ENCODE measurements at regions not wholly inside any gene's neighbourhood (a gene's known extent, or its start where the extent isn't known, plus 50 kb on each side); places are given as distances from the start of the nearest gene placed in this dataset.
A peak's percentile ranks its signal among the peaks of the same experiment; 100 is the strongest.

- no peak for DNase-seq (ENCODE audit: low spot score)
- no peak overlapping the region for H3K27ac Mint-ChIP-seq
- H3K4me3 Mint-ChIP-seq: no peak overlapping the region
- no peaks in the 10 kb centered on the region for H3K36me3 Mint-ChIP-seq
- H3K9me3 Mint-ChIP-seq: no peaks in the 10 kb centered on the region
- H3K27me3 Mint-ChIP-seq: peaks cover 18 to 29% of the 10 kb centered on the region in 2 donors
- ATAC-seq: no peak
- no peaks in the 10 kb centered on the region for H3K4me1 Mint-ChIP-seq (ENCODE audit: low read depth in 2 of 2)
Measured at GRCh38 chr16:80296034-80296433, 244.8 kb upstream of the DYNLRB2 start.

GRCh38 chr16:80294172-80294571 is 246.6 kb upstream of the DYNLRB2 start:
- no peaks in the 10 kb centered on the region for H3K36me3 Mint-ChIP-seq
- DNase-seq (ENCODE audit: low spot score): no peak
- peaks cover 21 to 29% of the 10 kb centered on the region in 2 donors for H3K27me3 Mint-ChIP-seq
- H3K9me3 Mint-ChIP-seq: no peaks in the 10 kb centered on the region
- no peaks in the 10 kb centered on the region for H3K4me1 Mint-ChIP-seq (ENCODE audit: low read depth in 2 of 2)
- ATAC-seq: no peak
- H3K27ac Mint-ChIP-seq: no peak overlapping the region
- no peak overlapping the region for H3K4me3 Mint-ChIP-seq

- H3K4me3 Mint-ChIP-seq: no peak overlapping the region
- H3K27ac Mint-ChIP-seq: no peak overlapping the region
- ATAC-seq (no peak), DNase-seq (ENCODE audit: low spot score) (no peak)
- no peaks in the 10 kb centered on the region for H3K36me3 Mint-ChIP-seq
- H3K27me3 Mint-ChIP-seq: peaks cover 7 to 14% of the 10 kb centered on the region in 2 donors
- no peaks in the 10 kb centered on the region for H3K4me1 Mint-ChIP-seq (ENCODE audit: low read depth in 2 of 2)
- H3K9me3 Mint-ChIP-seq: no peaks in the 10 kb centered on the region
Measured at GRCh38 chr16:80288616-80289015, 252.2 kb upstream of the DYNLRB2 start.

GRCh38 chr16:80287674-80288073 is 253.1 kb upstream of the DYNLRB2 start:
- no peaks in the 10 kb centered on the region for H3K9me3 Mint-ChIP-seq
- no peaks in the 10 kb centered on the region for H3K4me1 Mint-ChIP-seq (ENCODE audit: low read depth in 2 of 2)
- H3K36me3 Mint-ChIP-seq: no peaks in the 10 kb centered on the region
- no peak overlapping the region for H3K27ac Mint-ChIP-seq
- DNase-seq (ENCODE audit: low spot score): no peak
- peaks cover 5 to 13% of the 10 kb centered on the region in 2 donors for H3K27me3 Mint-ChIP-seq
- no peak for ATAC-seq
- no peak overlapping the region for H3K4me3 Mint-ChIP-seq

GRCh38 chr16:80285104-80285503 is 255.7 kb upstream of the DYNLRB2 start:
- Mint-ChIP-seq H3K4me1 (ENCODE audit: low read depth in 2 of 2) (no peaks in the 10 kb centered on the region), H3K9me3 (no peaks in the 10 kb centered on the region), H3K36me3 (no peaks in the 10 kb centered on the region), H3K27ac (no peak overlapping the region), H3K4me3 (no peak overlapping the region), H3K27me3 (peaks cover 9 to 28% of the 10 kb centered on the region in 2 donors)
- DNase-seq (ENCODE audit: low spot score) (no peak), ATAC-seq (no peak)

- Mint-ChIP-seq H3K27ac (no peak overlapping the region), H3K9me3 (no peaks in the 10 kb centered on the region), H3K4me3 (no peak overlapping the region), H3K36me3 (no peaks in the 10 kb centered on the region), H3K27me3 (peaks cover 8 to 28% of the 10 kb centered on the region in 2 donors), H3K4me1 (ENCODE audit: low read depth in 2 of 2) (no peaks in the 10 kb centered on the region)
- ATAC-seq: no peak
- no peak for DNase-seq (ENCODE audit: low spot score)
Measured at GRCh38 chr16:80283466-80284392, 257.1 kb upstream of the DYNLRB2 start.

- H3K36me3 Mint-ChIP-seq: no peaks in the 10 kb centered on the region
- no peak for ATAC-seq
- peaks cover 11 to 36% of the 10 kb centered on the region in 2 donors for H3K27me3 Mint-ChIP-seq
- H3K4me3 Mint-ChIP-seq: no peak overlapping the region
- H3K9me3 Mint-ChIP-seq: no peaks in the 10 kb centered on the region
- no peak for DNase-seq (ENCODE audit: low spot score)
- no peak overlapping the region for H3K27ac Mint-ChIP-seq
- no peaks in the 10 kb centered on the region for H3K4me1 Mint-ChIP-seq (ENCODE audit: low read depth in 2 of 2)
Measured at GRCh38 chr16:80280557-80280956, 260.2 kb upstream of the DYNLRB2 start.

- no peak overlapping the region for H3K27ac Mint-ChIP-seq
Measured at GRCh38 chr16:80279656-80280055, 261.1 kb upstream of the DYNLRB2 start.

GRCh38 chr16:80277182-80277581 is 263.6 kb upstream of the DYNLRB2 start:
- H3K27ac Mint-ChIP-seq: no peak overlapping the region

More at GRCh38 chr16:80279656-80280055, 261.1 kb upstream of the DYNLRB2 start:
- Mint-ChIP-seq H3K4me1 (ENCODE audit: low read depth in 2 of 2) (no peaks in the 10 kb centered on the region), H3K9me3 (no peaks in the 10 kb centered on the region), H3K27me3 (peaks cover 11 to 36% of the 10 kb centered on the region in 2 donors), H3K4me3 (no peak overlapping the region), H3K36me3 (no peaks in the 10 kb centered on the region)
- DNase-seq (ENCODE audit: low spot score) (no peak), ATAC-seq (no peak)

GRCh38 chr16:80274576-80275191 is 266.1 kb upstream of the DYNLRB2 start:
- no peak overlapping the region for H3K4me3 Mint-ChIP-seq
- no peak for DNase-seq (ENCODE audit: low spot score)
- no peaks in the 10 kb centered on the region for H3K4me1 Mint-ChIP-seq (ENCODE audit: low read depth in 2 of 2)
- H3K27ac Mint-ChIP-seq: no peak overlapping the region
- peaks cover 16 to 36% of the 10 kb centered on the region in 2 donors for H3K27me3 Mint-ChIP-seq
- H3K36me3 Mint-ChIP-seq: no peaks in the 10 kb centered on the region
- ATAC-seq: peak in 1 of 2 donors; percentile 43
- peaks cover 4% of the 10 kb centered on the region for H3K9me3 Mint-ChIP-seq

More at GRCh38 chr16:80277182-80277581, 263.6 kb upstream of the DYNLRB2 start:
- Mint-ChIP-seq H3K4me1 (ENCODE audit: low read depth in 2 of 2) (no peaks in the 10 kb centered on the region), H3K27me3 (peaks cover 17 to 36% of the 10 kb centered on the region in 2 donors), H3K36me3 (no peaks in the 10 kb centered on the region), H3K9me3 (peaks cover 4% of the 10 kb centered on the region), H3K4me3 (no peak overlapping the region)
- ATAC-seq: peak in 1 of 2 donors; percentile 24
- no peak for DNase-seq (ENCODE audit: low spot score)

- Mint-ChIP-seq H3K4me3 (no peak overlapping the region), H3K36me3 (no peaks in the 10 kb centered on the region), H3K4me1 (ENCODE audit: low read depth in 2 of 2) (no peaks in the 10 kb centered on the region), H3K27me3 (peaks cover 14 to 36% of the 10 kb centered on the region in 2 donors), H3K27ac (no peak overlapping the region), H3K9me3 (peaks cover 4% of the 10 kb centered on the region)
- ATAC-seq (no peak), DNase-seq (ENCODE audit: low spot score) (no peak)
Measured at GRCh38 chr16:80273635-80274538, 266.9 kb upstream of the DYNLRB2 start.

- peaks cover 4% of the 10 kb centered on the region for H3K36me3 Mint-ChIP-seq
- no peak overlapping the region for H3K27ac Mint-ChIP-seq
- H3K4me1 Mint-ChIP-seq (ENCODE audit: low read depth in 2 of 2): peaks cover 3 to 6% of the 10 kb centered on the region in 2 donors
- no peaks in the 10 kb centered on the region for H3K9me3 Mint-ChIP-seq
- ATAC-seq (no peak), DNase-seq (ENCODE audit: low spot score) (no peak)
- peaks cover 7 to 19% of the 10 kb centered on the region in 2 donors for H3K27me3 Mint-ChIP-seq
- no peak overlapping the region for H3K4me3 Mint-ChIP-seq
Measured at GRCh38 chr16:80265624-80266306, 275.0 kb upstream of the DYNLRB2 start.

All from natural killer cell treated with Interleukin-12 subunit alpha and Interleukin-12 subunit beta and Interleukin-15 and Interleukin-18, amount 100 ng/mL, for 72 hours (primary cell).